Muscle of leg (tissue), 3 donors: ENCODE measurements at regions not wholly inside any gene's neighbourhood (a gene's known extent, or its start where the extent isn't known, plus 50 kb on each side); places are given as distances from the start of the nearest gene placed in this dataset.
A peak's percentile ranks its signal among the peaks of the same experiment; 100 is the strongest.

Experiments used
- DNase-seq: peaks from one replicate; pipeline ENCODE4 v3.0.0; 2013
- H3K27ac ChIP-seq: one replicate; pipeline ENCODE4 v1.5.1; 2013; ENCODE audit warnings: mild to moderate bottlenecking, low read length, control low read depth
- H3K27me3 ChIP-seq: one replicate; pipeline ENCODE4 v1.6.1; 2013; ENCODE audit warnings: low read length; ENCODE audit not compliant: control insufficient read depth, insufficient read depth
- H3K36me3 ChIP-seq: one replicate; pipeline ENCODE4 v1.6.1; 2013; ENCODE audit warnings: low read length; ENCODE audit not compliant: control insufficient read depth, insufficient read depth
- H3K4me1 ChIP-seq: one replicate; pipeline ENCODE4 v1.6.1; 2013; ENCODE audit warnings: low read length; ENCODE audit not compliant: control insufficient read depth, insufficient read depth
- H3K4me3 ChIP-seq: one replicate; pipeline ENCODE4 v1.5.1; 2013; ENCODE audit warnings: low read length, control low read depth
- H3K9me3 ChIP-seq: replicated peaks from 2 replicates; pipeline ENCODE4 v1.6.1; 2013; ENCODE audit warnings: low read depth, low read length; ENCODE audit not compliant: control insufficient read depth
- WGBS: methylation state at CpG from one replicate; pipeline ENCODE4 v1.1.5; 2013; ENCODE audit warnings: missing lambda C conversion rate; ENCODE audit not compliant: insufficient coverage; 5-methylcytosine and 5-hydroxymethylcytosine counted together

GRCh38 chr6:156703719-156704118 lies 73.5 kb upstream of the ARID1B start:
- no peak for DNase-seq
- WGBS, result 80% methylated on average over 1 of the region's 6 CpGs
- Histone ChIP-seq H3K9me3 (no peaks in the 10 kb centered on the region), H3K36me3 (no peaks in the 10 kb centered on the region), H3K27me3 (no peaks in the 10 kb centered on the region), H3K4me3 (no peak overlapping the region), H3K4me1 (no peaks in the 10 kb centered on the region), H3K27ac (no peak overlapping the region)

GRCh38 chr6:156701966-156702365 lies 75.2 kb upstream of the ARID1B start:
- no peak overlapping the region for H3K27ac ChIP-seq
- H3K27me3 ChIP-seq, result no peaks in the 10 kb centered on the region
- no peaks in the 10 kb centered on the region for H3K9me3 ChIP-seq
- WGBS, result no CpG with 5 or more reads among the region's 4 CpGs
- DNase-seq, result peak; percentile 27
- H3K4me1 ChIP-seq, result no peaks in the 10 kb centered on the region
- H3K36me3 ChIP-seq, result no peaks in the 10 kb centered on the region
- H3K4me3 ChIP-seq, result no peak overlapping the region

GRCh38 chr6:156700440-156701057 lies 76.6 kb upstream of the ARID1B start:
- no peak overlapping the region for H3K4me3 ChIP-seq
- H3K36me3 ChIP-seq, result no peaks in the 10 kb centered on the region
- WGBS, result 90% methylated on average over 3 of the region's 7 CpGs

GRCh38 chr6:156699935-156700334 lies 77.2 kb upstream of the ARID1B start:
- WGBS, result 87% methylated on average over 3 of the region's 3 CpGs
- no peaks in the 10 kb centered on the region for H3K27me3 ChIP-seq
- H3K4me1 ChIP-seq, result no peaks in the 10 kb centered on the region
- no peaks in the 10 kb centered on the region for H3K36me3 ChIP-seq
- no peak for DNase-seq
- no peak overlapping the region for H3K4me3 ChIP-seq
- H3K9me3 ChIP-seq, result no peaks in the 10 kb centered on the region
- no peak overlapping the region for H3K27ac ChIP-seq

More at GRCh38 chr6:156700440-156701057, 76.6 kb upstream of the ARID1B start:
- DNase-seq, result no peak
- Histone ChIP-seq H3K9me3 (no peaks in the 10 kb centered on the region), H3K4me1 (no peaks in the 10 kb centered on the region), H3K27me3 (no peaks in the 10 kb centered on the region), H3K27ac (no peak overlapping the region)

GRCh38 chr6:156699017-156699421 lies 78.2 kb upstream of the ARID1B start:
- Histone ChIP-seq H3K9me3 (no peaks in the 10 kb centered on the region), H3K27me3 (no peaks in the 10 kb centered on the region), H3K36me3 (no peaks in the 10 kb centered on the region), H3K4me1 (no peaks in the 10 kb centered on the region), H3K27ac (no peak overlapping the region), H3K4me3 (no peak overlapping the region)
- WGBS, result 80% methylated on average over 1 of the region's 5 CpGs
- DNase-seq, result no peak

GRCh38 chr6:156698239-156699016 lies 78.8 kb upstream of the ARID1B start:
- no peak overlapping the region for H3K4me3 ChIP-seq
- no peaks in the 10 kb centered on the region for H3K9me3 ChIP-seq
- peak; percentile 22 for DNase-seq
- no peak overlapping the region for H3K27ac ChIP-seq
- WGBS, result 65% methylated on average over 7 of the region's 9 CpGs
- no peaks in the 10 kb centered on the region for H3K4me1 ChIP-seq
- no peaks in the 10 kb centered on the region for H3K27me3 ChIP-seq
- no peaks in the 10 kb centered on the region for H3K36me3 ChIP-seq

- Histone ChIP-seq H3K4me1 (no peaks in the 10 kb centered on the region), H3K9me3 (no peaks in the 10 kb centered on the region), H3K27me3 (no peaks in the 10 kb centered on the region), H3K36me3 (no peaks in the 10 kb centered on the region), H3K4me3 (no peak overlapping the region), H3K27ac (no peak overlapping the region)
- DNase-seq, result peak; percentile 25
- WGBS, result 100% methylated on average over 1 of the region's 5 CpGs
Observed at GRCh38 chr6:156697225-156697830, 79.8 kb upstream of the ARID1B start.

GRCh38 chr6:156695742-156696141 lies 81.4 kb upstream of the ARID1B start:
- WGBS, result 69% methylated on average over 6 of the region's 6 CpGs
- Histone ChIP-seq H3K9me3 (no peaks in the 10 kb centered on the region), H3K36me3 (no peaks in the 10 kb centered on the region), H3K27me3 (no peaks in the 10 kb centered on the region), H3K4me3 (no peak overlapping the region), H3K4me1 (no peaks in the 10 kb centered on the region), H3K27ac (no peak overlapping the region)
- no peak for DNase-seq

- no CpG with 5 or more reads among the region's 2 CpGs for whole genome bisulfite sequencing
- Histone ChIP-seq H3K27me3 (no peaks in the 10 kb centered on the region), H3K9me3 (no peaks in the 10 kb centered on the region), H3K27ac (no peak overlapping the region), H3K4me1 (no peaks in the 10 kb centered on the region), H3K36me3 (no peaks in the 10 kb centered on the region), H3K4me3 (no peak overlapping the region)
- no peak for DNase-seq
Observed at GRCh38 chr6:156694679-156695078, 82.5 kb upstream of the ARID1B start.

GRCh38 chr6:156691018-156691417 lies 86.2 kb upstream of the ARID1B start:
- Histone ChIP-seq H3K4me1 (peaks cover 3% of the 10 kb centered on the region), H3K4me3 (no peak overlapping the region), H3K27ac (no peak overlapping the region), H3K27me3 (no peaks in the 10 kb centered on the region), H3K9me3 (no peaks in the 10 kb centered on the region), H3K36me3 (no peaks in the 10 kb centered on the region)
- no peak for DNase-seq
- 86% methylated on average over 1 of the region's 4 CpGs for WGBS
